ENCODE measurements at regions not wholly inside any gene's neighbourhood (a gene's known extent, or its start where the extent isn't known, plus 50 kb on each side); places are given as distances from the start of the nearest gene placed in this dataset.

DNA sequence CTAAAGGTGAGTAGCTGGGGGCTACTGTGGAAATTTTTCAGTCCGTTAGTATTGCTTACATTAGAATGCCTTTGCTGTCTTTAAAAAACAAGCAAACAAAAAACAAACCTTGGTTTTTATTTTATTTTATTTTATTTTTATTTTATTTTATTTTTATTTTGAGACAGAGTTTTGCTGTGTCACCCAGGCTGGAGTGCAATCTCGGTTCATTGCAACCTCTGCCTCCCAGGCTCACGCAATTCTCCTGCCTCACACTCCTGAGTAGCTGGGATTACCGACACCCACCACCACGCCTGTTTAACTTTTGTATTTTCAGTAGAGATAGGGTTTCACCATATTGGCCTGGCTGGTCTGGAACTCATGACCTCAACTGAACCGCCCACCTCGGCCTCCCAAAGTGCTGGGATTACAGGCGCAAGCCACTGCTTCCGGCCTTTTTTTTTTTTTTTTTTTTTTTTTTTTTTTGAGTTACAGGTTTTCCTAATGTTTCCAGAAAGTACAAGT, 732.6 kb downstream of the KCNJ3 start:
- ChIA-PET POLR2A (no interaction called here), CTCF (interaction anchor here (0.6 kb wide), 1 partner anchor 18 kb away, joined by 3 read pairs; no protein-coding TSS in a partner anchor)
- no peak overlapping the region for H3K27ac ChIP-seq (ENCODE audit: extremely low read depth, low read depth, low read length)
- no peak overlapping the region for H3K4me3 ChIP-seq (ENCODE audit: low read depth, low read length)
- no peaks in the 10 kb centered on the region for H3K4me1 ChIP-seq (ENCODE audit: control insufficient read depth, insufficient read depth, low read length)
- H3K9me3 ChIP-seq (ENCODE audit: control insufficient read depth, insufficient read depth, low read depth, low read length): no peaks in the 10 kb centered on the region
- no peak for TF ChIP-seq ZNF133 (tag by site-specific recombination; IDR thresholded peaks at IDR 0.05)
- TF ChIP-seq ZNF175 (tag by site-specific recombination; IDR thresholded peaks at IDR 0.05): no peak
- TF ChIP-seq, protein P1, sequence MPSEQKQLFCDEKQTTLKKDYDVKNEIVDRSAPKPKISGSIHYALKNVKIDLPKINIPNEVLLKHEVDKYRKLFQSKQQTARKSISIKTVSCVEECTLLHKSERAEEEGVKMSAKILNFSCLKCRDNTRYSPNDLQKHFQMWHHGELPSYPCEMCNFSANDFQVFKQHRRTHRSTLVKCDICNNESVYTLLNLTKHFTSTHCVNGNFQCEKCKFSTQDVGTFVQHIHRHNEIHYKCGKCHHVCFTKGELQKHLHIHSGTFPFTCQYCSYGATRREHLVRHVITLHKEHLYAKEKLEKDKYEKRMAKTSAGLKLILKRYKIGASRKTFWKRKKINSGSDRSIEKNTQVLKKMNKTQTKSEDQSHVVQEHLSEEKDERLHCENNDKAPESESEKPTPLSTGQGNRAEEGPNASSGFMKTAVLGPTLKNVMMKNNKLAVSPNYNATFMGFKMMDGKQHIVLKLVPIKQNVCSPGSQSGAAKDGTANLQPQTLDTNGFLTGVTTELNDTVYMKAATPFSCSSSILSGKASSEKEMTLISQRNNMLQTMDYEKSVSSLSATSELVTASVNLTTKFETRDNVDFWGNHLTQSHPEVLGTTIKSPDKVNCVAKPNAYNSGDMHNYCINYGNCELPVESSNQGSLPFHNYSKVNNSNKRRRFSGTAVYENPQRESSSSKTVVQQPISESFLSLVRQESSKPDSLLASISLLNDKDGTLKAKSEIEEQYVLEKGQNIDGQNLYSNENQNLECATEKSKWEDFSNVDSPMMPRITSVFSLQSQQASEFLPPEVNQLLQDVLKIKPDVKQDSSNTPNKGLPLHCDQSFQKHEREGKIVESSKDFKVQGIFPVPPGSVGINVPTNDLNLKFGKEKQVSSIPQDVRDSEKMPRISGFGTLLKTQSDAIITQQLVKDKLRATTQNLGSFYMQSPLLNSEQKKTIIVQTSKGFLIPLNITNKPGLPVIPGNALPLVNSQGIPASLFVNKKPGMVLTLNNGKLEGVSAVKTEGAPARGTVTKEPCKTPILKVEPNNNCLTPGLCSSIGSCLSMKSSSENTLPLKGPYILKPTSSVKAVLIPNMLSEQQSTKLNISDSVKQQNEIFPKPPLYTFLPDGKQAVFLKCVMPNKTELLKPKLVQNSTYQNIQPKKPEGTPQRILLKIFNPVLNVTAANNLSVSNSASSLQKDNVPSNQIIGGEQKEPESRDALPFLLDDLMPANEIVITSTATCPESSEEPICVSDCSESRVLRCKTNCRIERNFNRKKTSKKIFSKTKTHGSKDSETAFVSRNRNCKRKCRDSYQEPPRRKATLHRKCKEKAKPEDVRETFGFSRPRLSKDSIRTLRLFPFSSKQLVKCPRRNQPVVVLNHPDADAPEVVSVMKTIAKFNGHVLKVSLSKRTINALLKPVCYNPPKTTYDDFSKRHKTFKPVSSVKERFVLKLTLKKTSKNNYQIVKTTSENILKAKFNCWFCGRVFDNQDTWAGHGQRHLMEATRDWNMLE (tag by site-specific recombination; conservative IDR thresholded peaks at IDR 0.05; ENCODE audit: low read depth): no peak
- no peaks in the 10 kb centered on the region for H3K36me3 ChIP-seq (ENCODE audit: control insufficient read depth in 2 of 2, insufficient read depth in 1 of 2, low read length in 2 of 2)

DNA sequence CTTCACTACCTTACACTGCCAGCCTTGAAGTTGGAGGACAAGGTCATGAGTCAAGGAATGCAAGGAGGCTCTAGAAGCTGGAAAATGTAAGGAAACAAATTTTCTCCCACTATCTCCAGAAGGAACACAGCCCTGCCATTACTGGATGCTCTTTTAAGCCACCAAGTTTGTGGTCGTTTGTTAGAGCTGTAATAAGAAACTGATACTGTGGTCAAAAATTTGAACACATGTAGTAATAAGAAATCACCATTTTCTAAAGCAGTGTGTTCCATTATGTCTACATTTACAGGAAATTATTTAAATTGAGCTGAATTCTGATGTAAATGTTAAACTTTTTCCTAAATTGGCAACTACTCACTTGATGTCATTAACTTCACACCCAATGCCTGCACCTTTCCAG, 729.0 kb downstream of the KCNJ3 start:
- no peak for TF ChIP-seq HOXC10 (CRISPR knock-in tag; IDR thresholded peaks at IDR 0.05)
- TF ChIP-seq YY2 (tag by site-specific recombination; IDR thresholded peaks at IDR 0.05): no peak
- TF ChIP-seq, protein P2, sequence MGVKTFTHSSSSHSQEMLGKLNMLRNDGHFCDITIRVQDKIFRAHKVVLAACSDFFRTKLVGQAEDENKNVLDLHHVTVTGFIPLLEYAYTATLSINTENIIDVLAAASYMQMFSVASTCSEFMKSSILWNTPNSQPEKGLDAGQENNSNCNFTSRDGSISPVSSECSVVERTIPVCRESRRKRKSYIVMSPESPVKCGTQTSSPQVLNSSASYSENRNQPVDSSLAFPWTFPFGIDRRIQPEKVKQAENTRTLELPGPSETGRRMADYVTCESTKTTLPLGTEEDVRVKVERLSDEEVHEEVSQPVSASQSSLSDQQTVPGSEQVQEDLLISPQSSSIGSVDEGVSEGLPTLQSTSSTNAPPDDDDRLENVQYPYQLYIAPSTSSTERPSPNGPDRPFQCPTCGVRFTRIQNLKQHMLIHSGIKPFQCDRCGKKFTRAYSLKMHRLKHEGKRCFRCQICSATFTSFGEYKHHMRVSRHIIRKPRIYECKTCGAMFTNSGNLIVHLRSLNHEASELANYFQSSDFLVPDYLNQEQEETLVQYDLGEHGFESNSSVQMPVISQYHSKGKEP (tag by site-specific recombination; IDR thresholded peaks at IDR 0.05): no peak
- no peak for TF ChIP-seq ZNF623 (tag by site-specific recombination; IDR thresholded peaks at IDR 0.05)
- TF ChIP-seq ZNF610 (tag by site-specific recombination; IDR thresholded peaks at IDR 0.05; ENCODE audit: borderline replicate concordance): no peak
- H3K9me3 ChIP-seq (ENCODE audit: control insufficient read depth, insufficient read depth, low read depth, low read length): no peaks in the 10 kb centered on the region
- POLR2A ChIA-PET: no interaction called here
- H3K27ac ChIP-seq (ENCODE audit: extremely low read depth, low read depth, low read length): no peak overlapping the region
- CTCF ChIA-PET: no interaction called here
- no peaks in the 10 kb centered on the region for H3K36me3 ChIP-seq (ENCODE audit: control insufficient read depth in 2 of 2, insufficient read depth in 1 of 2, low read length in 2 of 2)
- no peak overlapping the region for H3K4me3 ChIP-seq (ENCODE audit: low read depth, low read length)
- no peaks in the 10 kb centered on the region for H3K4me1 ChIP-seq (ENCODE audit: control insufficient read depth, insufficient read depth, low read length)

DNA sequence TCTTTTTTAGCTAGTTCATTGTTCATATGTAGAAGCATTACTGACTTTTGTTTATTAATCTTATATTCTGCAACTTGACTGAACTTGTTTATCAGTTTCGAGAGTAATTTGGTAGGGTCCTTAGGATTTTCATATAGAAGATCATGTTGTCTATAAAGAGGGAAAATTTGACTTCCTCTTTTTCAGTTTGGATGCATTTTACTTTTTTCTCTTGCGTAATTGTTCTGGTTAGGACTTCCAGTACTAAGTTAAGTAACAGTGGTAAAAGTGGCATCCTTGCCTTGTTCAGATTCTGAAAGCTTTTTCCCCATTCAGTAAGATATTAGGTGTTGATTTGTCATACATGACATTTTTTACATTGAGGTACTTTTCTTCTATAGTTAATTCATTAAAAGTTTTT, 726.0 kb downstream of the KCNJ3 start:
- CTCF ChIA-PET: no interaction called here
- TF ChIP-seq GLIS1 (tag by site-specific recombination; IDR thresholded peaks at IDR 0.05) (no peak), ZBTB21 (tag by site-specific recombination; IDR thresholded peaks at IDR 0.05) (no peak), SCRT2 (tag by site-specific recombination; IDR thresholded peaks at IDR 0.05) (no peak), GLI2 (tag by site-specific recombination; IDR thresholded peaks at IDR 0.05; ENCODE audit: borderline replicate concordance, low read depth) (no peak)
- H3K4me1 ChIP-seq (ENCODE audit: control insufficient read depth, insufficient read depth, low read length): no peaks in the 10 kb centered on the region
- no peaks in the 10 kb centered on the region for H3K36me3 ChIP-seq (ENCODE audit: control insufficient read depth in 2 of 2, insufficient read depth in 1 of 2, low read length in 2 of 2)
- H3K9me3 ChIP-seq (ENCODE audit: control insufficient read depth, insufficient read depth, low read depth, low read length): no peaks in the 10 kb centered on the region
- H3K27ac ChIP-seq (ENCODE audit: extremely low read depth, low read depth, low read length): no peak overlapping the region
- no peak overlapping the region for H3K4me3 ChIP-seq (ENCODE audit: low read depth, low read length)
- POLR2A ChIA-PET: no interaction called here

DNA sequence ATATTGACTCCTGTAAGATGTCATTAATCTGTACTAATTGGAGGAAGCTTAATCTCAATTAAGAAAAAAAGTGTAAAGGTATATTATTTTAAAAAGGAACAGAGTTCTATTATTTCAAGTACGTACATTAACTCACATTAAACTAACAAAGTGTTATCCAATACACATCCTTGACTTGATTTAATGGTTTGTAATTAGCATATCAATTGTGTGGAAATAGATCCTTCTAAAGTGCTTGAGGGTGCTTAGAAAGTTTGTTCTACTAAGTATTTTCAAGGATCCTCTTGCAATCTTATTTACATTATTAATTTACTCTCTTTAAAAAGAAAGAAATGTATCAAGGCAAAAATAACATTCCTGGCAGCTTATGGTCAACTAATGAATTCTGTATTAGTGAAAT, 720.3 kb downstream of the KCNJ3 start:
- H3K27ac ChIP-seq (ENCODE audit: extremely low read depth, low read depth, low read length): no peak overlapping the region
- CTCF ChIA-PET: no interaction called here
- H3K9me3 ChIP-seq (ENCODE audit: control insufficient read depth, insufficient read depth, low read depth, low read length): no peaks in the 10 kb centered on the region
- POLR2A ChIA-PET: no interaction called here
- H3K36me3 ChIP-seq (ENCODE audit: control insufficient read depth in 2 of 2, insufficient read depth in 1 of 2, low read length in 2 of 2): no peaks in the 10 kb centered on the region
- H3K4me1 ChIP-seq (ENCODE audit: control insufficient read depth, insufficient read depth, low read length): no peaks in the 10 kb centered on the region
- no peak overlapping the region for H3K4me3 ChIP-seq (ENCODE audit: low read depth, low read length)
- TF ChIP-seq, protein P3, sequence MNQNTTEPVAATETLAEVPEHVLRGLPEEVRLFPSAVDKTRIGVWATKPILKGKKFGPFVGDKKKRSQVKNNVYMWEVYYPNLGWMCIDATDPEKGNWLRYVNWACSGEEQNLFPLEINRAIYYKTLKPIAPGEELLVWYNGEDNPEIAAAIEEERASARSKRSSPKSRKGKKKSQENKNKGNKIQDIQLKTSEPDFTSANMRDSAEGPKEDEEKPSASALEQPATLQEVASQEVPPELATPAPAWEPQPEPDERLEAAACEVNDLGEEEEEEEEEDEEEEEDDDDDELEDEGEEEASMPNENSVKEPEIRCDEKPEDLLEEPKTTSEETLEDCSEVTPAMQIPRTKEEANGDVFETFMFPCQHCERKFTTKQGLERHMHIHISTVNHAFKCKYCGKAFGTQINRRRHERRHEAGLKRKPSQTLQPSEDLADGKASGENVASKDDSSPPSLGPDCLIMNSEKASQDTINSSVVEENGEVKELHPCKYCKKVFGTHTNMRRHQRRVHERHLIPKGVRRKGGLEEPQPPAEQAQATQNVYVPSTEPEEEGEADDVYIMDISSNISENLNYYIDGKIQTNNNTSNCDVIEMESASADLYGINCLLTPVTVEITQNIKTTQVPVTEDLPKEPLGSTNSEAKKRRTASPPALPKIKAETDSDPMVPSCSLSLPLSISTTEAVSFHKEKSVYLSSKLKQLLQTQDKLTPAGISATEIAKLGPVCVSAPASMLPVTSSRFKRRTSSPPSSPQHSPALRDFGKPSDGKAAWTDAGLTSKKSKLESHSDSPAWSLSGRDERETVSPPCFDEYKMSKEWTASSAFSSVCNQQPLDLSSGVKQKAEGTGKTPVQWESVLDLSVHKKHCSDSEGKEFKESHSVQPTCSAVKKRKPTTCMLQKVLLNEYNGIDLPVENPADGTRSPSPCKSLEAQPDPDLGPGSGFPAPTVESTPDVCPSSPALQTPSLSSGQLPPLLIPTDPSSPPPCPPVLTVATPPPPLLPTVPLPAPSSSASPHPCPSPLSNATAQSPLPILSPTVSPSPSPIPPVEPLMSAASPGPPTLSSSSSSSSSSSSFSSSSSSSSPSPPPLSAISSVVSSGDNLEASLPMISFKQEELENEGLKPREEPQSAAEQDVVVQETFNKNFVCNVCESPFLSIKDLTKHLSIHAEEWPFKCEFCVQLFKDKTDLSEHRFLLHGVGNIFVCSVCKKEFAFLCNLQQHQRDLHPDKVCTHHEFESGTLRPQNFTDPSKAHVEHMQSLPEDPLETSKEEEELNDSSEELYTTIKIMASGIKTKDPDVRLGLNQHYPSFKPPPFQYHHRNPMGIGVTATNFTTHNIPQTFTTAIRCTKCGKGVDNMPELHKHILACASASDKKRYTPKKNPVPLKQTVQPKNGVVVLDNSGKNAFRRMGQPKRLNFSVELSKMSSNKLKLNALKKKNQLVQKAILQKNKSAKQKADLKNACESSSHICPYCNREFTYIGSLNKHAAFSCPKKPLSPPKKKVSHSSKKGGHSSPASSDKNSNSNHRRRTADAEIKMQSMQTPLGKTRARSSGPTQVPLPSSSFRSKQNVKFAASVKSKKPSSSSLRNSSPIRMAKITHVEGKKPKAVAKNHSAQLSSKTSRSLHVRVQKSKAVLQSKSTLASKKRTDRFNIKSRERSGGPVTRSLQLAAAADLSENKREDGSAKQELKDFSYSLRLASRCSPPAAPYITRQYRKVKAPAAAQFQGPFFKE (tag by site-specific recombination; IDR thresholded peaks at IDR 0.05; ENCODE audit: borderline replicate concordance): no peak
- TF ChIP-seq ZNF473 (tag by site-specific recombination; IDR thresholded peaks at IDR 0.05): no peak
